ENCODE measurements at regions not wholly inside any gene's neighbourhood (a gene's known extent, or its start where the extent isn't known, plus 50 kb on each side); places are given as distances from the start of the nearest gene placed in this dataset.
"Not testable (repeated sequence)": the region's sequence is repeated elsewhere in the genome, so short reads cannot be mapped to it uniquely, and the experiment has no call there.

DNA sequence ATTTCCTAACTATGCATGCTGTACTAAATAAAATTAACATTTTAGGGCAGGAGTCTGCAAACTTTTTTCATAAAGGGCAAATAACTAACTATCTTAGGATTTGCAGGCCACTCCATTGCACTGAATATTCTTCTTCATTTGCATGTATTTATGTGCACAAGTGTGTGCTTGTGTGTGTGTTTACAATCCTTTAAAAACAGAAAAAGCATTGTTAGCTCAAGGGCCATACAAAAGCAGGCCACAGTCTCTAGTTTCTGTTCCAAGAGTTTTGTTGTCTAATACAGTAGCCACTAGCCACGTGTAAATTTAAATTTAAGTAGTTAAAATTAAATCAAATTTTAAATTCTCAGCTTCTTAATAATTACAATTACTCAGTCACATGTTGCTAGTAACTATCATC lies 621.8 kb downstream of the TMA16 start:
- no peak for DNase-seq

DNA sequence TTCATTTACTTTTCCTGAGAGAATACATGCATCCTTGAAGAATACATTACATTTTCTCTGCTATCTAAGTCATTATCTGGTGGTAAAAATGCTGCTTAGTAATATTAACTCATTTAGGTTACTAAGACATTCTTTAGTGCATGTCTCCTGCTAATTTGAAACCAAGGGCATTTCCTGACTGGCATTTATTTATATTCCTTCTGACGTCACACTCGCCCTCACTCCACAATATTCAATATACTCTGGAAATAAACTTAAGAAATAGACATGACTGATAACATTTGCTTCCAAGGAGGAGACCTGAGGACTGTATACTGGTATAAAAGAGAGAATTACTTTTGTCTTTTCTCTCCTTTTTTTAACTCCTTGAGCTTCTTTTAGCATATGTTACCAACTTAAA lies 619.5 kb upstream of the SMIM31 start:
- no peak for DNase-seq

DNA sequence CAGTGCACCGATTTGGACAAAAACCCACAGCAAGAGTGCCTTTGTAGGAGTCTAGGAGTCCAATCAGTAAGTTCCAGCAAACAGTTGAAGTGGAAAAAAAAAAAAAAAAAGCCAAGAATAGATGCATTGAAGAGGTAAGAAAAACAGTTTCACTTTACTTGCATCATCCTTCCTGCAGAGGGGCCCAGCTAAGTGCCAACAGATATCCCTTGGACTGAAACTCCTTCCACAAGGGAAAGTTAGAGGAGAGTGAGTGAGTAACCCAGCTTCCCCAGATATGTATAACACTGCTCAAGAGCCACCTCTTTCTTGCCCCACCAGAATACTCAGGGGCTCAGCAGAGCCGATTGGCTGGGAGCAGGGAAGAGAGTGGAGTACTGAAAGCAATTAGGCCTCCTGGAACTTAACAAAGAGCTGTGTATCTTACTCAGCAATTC lies 617.7 kb upstream of the SMIM31 start:
- DNase-seq = no peak

DNA sequence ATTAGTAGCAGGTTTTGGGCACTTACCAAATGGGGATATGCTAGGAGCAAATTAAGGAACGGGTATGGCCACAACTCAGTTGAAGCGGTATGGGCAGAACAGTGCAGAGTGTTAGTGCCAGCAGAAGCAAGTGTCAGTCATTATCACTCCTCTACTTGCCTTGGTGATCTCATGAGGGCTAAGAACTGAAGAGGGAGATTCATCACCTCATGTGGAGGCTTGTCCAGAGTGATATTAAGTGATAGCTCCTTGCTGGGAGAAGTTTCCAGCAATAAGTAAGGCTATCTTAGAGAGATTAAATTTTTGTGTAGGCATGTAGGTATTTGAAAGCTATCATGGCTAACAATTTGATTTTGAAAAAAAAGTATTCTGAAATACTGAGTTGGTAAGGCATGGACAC lies 615.4 kb upstream of the SMIM31 start:
- DNase-seq = no peak

DNA sequence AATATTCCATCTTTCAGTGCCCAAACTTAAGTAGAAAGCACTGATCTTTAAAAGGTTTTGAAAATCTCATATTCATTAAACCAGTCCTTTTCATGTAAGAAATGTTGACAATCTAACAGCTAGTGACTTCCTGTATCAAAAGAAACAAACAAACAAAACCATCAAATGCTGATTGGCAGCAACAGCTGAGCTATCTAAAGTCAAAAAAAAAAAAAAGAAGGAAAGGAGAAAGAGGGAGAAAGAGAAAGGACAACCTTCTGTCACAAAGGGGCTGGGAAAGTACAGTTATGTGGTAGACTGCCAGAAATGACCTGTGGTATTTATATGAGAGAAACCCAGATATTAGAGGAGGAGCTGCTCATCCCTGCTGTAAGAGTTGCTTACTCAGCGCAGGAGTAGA lies 614.6 kb upstream of the SMIM31 start:
- DNase-seq = no peak

DNA sequence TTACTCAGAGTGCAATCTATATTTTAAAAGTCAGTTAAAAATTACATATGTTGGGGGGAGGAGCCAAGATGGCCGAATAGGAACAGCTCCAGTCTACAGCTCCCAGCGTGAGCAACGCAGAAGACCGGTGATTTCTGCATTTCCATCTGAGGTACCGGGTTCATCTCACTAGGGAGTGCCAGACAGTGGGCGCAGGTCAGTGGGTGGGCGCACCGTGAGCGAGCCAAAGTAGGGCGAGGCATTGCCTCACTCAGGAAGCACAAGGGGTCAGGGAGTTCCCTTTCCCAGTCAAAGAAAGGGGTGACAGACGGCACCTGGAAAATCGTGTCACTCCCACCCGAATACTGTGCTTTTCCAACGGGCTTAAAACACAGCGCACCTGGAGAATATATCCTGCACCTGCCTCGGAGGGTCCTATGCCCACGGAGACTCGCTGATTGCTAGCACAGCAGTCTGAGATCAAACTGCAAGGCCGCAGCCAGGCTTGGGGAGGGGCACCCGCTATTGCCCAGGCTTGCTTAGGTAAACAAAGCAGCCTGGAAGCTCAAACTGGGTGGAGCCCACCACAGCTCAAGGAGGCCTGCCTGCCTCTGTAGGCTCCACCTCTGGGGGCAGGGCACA lies 612.1 kb upstream of the SMIM31 start:
- DNase-seq = not testable (repeated sequence)

DNA sequence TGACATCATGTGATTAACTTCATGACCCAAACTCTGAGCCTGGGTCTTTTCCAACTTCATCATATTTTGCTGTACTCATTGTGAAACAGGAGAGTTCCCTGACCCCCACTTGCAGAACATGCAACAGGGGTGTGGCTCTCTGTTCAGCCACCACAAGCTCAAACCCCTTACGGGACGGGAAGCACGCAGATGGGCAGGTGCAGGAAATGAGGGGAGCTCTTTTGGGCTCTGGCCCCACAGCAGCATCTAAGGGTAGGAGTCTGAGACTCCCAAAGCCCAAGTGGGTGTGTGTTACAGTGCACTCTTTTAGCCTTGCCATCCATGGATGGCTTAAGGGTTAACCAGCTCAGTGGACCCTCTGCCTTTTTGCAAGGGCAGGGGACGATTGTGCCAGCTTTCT lies 599.5 kb upstream of the SMIM31 start:
- DNase-seq = no peak

DNA sequence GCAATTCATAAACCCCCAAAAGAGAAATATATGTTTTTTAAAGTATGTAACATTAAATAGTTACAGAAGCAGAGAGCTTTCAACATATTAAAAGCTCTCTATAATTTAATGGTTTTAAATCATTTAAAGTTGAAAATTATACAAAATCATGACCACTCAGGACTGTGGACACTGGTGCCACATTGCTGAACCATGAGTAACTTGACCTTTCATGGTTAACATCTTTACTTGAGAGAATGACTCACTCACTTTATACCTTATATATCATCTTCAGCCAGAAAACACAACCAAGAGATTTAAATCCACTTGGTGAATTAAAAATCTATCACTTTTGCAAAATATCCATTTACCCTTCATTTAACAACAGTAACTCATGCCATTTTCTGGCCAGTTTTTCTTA lies 584.3 kb upstream of the SMIM31 start:
- DNase-seq = no peak

DNA sequence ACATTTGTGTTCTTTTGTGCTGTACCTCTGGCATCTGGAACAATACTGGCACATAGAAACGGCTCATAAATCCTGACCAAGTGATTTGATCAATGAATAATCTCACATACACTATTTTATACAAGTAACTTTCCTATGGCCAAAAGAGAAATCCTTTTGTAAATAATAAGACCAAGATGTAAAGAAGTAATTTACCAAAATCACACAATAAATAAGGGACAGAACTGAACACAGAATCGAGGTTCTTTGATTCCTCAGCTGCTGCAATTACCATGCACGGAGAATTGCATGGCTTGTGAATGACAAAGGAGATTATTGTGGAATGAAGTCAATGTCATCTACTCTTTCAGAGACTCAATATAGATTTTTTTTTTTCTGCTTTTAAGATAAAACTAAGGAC lies 576.8 kb upstream of the SMIM31 start:
- DNase-seq = no peak

DNA sequence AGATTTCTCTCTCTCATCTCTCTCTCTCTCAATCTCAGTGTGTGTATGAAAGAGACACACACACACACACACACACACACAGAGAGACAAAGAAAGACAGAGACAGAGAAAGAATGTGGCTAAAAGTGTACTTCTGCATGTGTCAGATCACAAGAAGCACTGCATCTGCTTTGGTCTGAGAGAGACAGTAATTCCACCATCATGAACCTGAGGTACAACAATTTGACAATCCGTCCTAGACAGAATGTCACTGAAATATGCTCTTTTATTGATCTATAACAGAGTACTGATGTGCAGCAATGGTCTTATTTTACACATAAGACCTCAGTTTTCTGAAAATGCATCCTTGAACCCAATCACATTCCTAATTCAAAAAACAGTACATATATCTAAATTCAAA lies 576.2 kb upstream of the SMIM31 start:
- no peak for DNase-seq

DNA sequence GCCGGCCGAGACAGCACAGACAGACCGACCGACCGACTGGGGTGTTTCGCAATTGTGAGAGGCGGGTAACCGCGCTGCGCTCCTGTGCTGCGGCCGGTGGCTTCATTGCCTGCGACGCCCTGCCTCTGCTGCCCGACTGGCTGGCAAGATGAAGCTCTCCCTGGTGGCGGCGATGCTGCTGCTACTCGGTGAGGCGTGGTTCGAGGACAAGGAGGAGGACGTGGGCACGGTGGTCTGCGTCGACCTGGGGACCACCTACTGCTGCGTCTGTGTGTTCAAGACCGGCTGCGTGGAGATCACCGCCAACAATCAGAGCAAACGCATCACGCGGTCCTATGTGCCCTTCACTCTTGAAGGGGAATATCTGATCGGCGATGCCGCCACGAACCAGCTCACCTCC lies 565.7 kb upstream of the SMIM31 start:
- DNase-seq = no peak

DNA sequence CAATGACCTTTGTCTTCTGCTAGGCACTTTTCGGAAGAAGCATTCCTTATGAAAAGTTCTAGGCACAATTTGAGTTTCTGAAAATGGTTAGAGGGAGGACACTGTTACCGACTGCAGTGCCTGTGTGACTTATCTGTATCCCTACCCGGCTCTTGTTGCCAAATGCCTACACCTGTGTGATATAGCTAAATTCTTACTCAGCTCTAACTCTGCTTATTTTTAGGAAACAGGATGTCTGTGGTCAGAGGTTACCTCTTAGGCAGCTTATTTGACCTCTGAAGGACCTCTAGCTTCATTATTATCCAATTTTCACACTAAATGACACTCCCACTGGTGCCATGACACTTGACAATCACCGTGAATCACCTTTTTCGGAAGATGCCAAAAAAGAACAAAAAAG lies 561.1 kb upstream of the SMIM31 start:
- no peak for DNase-seq

DNA sequence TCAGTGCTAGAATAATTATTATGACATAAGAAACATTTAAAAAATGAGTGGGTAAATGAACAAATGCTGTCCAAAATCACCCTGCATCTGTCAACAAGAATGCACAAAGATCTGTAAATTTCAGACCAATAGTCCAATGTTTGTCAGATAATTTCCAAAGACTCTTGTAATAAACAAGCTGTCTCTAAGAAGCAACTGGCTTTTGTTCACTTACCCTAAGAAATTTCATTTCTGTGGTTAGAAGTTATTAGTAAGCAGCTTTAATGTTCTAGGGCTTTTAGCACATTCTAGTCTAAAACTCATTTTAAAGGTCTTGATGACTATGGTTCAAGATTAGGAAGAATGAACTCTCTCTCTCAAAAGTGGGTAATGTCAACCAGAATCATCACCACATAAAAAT lies 560.3 kb upstream of the SMIM31 start:
- DNase-seq = no peak

DNA sequence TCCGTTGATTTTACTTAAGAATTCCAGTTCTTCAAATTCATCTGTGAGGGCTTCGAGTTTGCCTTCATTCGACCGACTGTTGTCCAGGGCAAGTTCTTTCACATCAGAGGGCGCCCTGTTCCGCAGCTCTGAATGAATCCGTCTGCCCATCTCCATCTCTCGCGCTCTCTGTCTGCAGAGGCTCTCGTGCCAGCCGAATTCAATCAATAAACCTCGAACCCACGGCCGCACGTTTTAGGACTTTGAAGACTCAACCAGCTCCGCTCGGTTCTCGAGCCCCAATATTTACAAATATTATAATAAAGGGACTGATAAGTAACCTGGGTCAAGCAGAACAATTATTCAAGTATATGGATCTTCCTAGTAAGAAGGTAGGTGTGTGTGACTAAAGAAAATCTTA lies 556.4 kb upstream of the SMIM31 start:
- no peak for DNase-seq

DNA sequence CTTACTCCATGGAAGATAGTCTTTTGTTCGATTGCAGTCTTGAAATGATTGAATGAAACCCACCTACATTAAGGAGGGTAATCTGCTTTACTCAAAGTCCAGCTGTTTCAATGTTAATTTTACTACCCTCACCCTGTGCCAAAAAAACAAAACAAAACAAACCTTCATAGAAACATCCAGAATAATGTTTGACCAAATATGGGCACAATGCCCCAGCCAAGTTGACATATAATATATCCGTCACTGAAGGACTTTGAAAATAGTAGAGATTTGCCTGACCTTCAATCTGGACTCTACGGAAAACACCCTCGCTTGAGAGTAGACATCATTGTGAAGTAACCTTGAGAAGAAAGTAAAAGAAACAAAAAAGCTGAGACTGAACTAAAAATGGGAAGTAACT lies 550.5 kb upstream of the SMIM31 start:
- no peak for DNase-seq

DNA sequence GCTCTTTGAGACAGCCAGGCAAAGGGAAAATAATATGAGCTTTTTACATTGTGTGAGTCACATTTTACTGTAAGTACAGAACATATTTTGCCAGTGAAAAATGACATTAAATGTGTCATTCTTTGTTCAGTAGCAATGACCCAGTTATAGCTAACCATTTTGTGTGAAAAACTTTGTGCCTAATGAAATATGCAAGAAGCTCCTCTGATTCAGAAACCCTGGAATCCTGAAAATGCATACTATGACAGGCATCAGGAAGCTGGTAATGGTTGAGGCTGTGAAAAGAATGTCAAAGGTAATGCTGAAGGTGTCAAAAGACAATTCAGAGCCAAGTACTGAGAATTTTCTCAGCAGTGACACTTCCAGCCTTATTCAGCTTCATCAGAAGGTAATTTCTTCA lies 549.5 kb upstream of the SMIM31 start:
- no peak for DNase-seq

DNA sequence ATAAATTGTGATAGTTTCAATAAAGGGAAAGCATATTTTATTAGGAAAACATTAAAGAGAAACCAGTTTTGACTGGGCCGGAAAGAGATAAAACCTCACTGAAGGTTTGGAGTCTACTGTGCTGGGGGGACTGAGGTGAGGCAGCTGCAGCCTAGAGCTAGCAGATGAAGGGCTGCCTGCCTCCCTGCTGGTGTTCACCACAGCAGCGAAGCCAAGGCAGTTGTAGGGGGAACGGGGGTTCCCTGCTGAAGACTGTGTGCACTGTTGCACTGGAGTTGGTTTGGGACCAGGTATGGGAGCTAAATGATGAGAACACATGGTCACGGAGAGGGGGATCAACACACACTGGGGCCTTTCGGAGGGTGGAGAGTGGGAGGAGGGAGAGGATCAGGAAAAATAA lies 546.5 kb upstream of the SMIM31 start:
- DNase-seq = no peak

DNA sequence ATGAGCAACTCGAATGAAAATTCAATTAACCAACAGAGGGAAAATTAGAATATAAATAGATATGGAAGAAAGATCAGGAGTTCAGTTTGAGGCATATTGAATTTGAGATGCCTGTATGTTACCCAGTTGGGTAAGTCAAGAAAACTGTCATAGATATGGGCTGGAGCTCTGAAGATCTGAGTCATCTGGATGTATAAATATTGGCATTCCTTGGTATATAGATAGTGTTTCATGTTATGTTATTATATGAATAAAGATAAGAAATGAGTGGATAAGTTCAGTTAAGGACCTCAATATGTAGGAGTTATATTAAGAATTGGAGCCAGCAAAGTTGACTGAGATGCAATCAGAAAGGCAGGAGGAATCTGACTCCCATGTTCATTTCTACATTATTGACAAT lies 543.6 kb upstream of the SMIM31 start:
- no peak for DNase-seq

DNA sequence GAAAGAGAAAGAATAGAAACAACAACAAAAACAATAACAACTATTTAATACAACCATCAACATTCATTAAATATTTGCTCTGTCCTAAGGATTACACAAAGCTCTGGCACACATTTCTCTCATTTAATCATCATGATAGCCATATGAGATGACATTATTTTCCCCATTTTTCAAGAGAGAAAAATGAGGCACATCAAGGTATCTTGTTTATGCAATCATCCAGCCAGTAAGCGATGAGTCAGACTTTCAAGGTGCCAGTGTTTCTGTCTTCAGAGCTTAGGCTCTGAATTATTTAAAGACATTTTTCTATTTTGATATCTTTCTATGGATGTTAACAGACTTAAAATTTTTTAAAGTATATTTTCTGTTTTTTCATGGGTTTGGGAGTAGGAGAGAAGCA lies 541.8 kb upstream of the SMIM31 start:
- no peak for DNase-seq

DNA sequence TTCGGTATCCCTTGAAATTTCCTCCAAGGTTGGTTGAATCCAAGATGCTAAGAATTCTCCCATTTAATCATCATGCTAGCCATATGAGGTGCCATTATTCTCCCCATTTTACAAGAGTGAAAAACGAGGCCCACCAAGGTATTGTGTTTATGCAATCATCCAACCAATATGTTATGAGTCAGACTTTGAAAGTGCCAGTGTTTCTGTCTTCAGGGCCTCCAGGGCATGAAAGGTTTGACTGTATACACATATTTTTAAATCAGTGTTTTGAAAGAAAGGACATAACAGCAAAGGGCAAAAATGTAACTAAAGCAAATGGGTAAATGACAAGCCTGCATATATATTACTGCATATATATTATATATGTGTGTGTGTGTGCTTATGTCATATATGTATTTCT lies 541.2 kb upstream of the SMIM31 start:
- DNase-seq = no peak

DNA sequence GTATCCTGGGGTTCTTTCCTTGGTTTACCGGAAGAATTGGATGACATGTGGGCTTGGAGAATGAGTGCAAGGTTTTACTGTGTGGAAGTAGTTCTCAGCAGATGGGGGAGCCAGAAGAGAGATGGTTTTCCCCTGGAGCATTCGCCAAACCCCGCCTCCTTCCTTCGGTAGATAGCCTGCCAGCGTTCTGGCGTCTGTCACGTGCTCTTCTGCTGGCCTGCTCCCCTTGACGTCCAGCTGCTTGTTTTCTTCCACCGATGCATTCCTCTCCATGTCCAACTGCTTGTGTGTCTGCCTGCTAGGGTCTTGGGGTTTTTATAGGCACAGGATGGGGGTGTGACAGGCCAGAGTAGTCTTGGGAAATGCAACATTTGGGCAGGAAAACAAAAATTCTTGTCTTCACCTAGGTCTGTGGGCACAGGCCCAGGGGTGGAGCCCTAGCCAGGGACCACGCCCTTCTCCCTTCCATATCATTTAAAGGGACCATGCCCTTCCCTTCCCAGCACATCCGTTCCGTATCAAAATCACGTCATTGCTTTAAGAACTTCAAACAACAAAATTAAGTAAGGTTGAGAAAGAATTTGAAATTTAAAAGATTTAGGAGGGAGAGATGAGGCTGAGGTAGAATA lies 538.7 kb upstream of the SMIM31 start:
- DNase-seq = no peak

DNA sequence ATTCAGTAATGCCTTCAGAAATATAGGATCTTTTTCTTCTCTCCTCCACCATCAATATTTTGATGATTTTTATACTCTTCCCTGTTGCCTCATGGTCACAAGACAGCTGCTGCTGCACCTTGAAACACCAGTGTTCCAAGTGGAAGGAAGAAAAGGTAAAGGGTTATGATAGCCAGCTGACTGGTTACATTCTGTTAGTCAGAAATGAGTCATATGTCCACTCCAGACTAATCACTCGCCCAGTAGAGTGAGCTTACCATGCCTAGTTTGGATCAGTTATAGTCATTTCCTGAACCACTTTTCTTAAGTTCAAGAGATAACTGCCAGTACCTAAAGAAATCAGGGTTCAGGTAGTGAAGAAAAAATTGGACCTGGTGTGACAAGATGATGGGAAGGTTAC lies 532.3 kb upstream of the SMIM31 start:
- no peak for DNase-seq

DNA sequence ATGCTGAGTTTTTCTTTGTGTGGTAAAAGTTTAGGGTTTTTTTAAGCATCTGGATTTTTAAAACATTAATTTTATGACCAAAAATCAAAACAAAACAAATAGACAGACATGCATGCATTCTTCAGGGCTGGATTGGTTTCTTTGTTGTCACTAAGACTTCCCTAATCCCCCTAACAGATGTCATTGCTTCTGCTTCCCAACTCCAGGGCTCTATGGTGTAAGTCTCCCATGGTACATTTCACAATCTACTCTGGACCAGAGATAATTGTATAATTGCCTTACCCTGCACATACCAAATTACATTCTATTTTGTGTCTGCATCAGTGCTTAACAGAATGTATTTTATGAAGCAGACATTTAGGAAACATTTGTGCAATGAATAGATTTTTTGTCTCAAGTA lies 529.1 kb upstream of the SMIM31 start:
- no peak for DNase-seq

DNA sequence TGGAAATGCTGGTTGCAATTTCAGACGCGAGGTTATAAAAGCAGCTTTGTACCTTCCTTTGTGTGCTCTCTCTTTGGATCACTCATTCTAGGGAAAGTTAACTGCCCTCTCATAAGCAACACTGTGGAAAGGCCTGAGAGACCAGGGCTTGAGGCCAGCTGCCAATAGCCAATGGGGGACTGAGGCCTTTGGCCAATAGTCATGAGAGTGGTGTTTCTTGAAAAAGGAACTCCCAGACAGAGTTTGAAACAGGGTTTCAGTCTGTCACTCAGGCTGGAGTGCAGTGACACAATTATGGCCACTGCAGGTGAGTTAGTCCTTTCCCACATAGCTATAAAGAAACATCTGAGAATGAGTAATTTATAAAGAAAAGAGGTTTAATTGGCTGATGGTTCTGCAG lies 524.7 kb upstream of the SMIM31 start:
- DNase-seq = no peak

DNA sequence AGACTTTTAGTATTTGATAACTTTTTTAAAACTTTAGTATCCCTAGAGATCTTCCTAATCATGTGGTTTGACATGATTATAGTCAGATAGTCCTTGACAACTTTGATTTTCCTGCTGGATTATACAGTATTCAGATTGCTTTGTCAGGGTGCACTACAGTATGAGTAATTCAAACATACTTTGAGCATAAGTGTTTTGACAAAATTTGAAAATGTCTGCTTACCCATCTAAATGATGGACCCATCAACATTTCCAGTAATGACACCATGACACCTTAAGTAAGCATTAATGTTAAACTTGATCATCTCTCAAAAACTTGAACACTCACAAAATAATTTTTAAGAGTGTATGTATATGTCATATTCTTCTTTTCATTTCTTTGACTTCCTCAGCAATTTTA lies 514.5 kb upstream of the SMIM31 start:
- DNase-seq = no peak

All from hematopoietic multipotent progenitor cell treated with erythropoietin and hydrocortisone succinate and interleukin-3 and kit ligand, for 6 days (in vitro differentiated cells).